GM12878 (cell line): ENCODE measurements at regions not wholly inside any gene's neighbourhood (a gene's known extent, or its start where the extent isn't known, plus 50 kb on each side); places are given as distances from the start of the nearest gene placed in this dataset.
"Not testable (repeated sequence)": the region's sequence is repeated elsewhere in the genome, so short reads cannot be mapped to it uniquely, and the experiment has no call there.

Experiments
- ATAC-seq: fragments of 200-7000 bp; cut with Tn5 transposase; 3 replicates; pipeline ENCODE4 v1.9.1; 2020; ENCODE audit warnings: mild to moderate bottlenecking, moderate library complexity
- BruUV-seq: library from RNA; stranded (reverse); fragments of 400-500 nt; replicated peaks from 2 replicates; lab custom pipeline; 2021; lab: Mats Ljungman, UMichigan
- CTCF ChIA-PET: fragments of 300-600 bp; sonication (Branson Sonifier 250); formaldehyde crosslinking; extraction: SDS; loops from one replicate; lab custom pipeline; 2021; ENCODE audit warnings: inconsistent platforms; lab: Yijun Ruan, JAX
- POLR2A ChIA-PET: fragments of 350-600 bp; formaldehyde crosslinking; extraction: SDS; loops from one replicate; lab custom pipeline; 2021; ENCODE audit warnings: inconsistent platforms; lab: Charles Lee
- RAD21 ChIA-PET: fragments of 300-600 bp; sonication (Branson Sonifier 250); formaldehyde crosslinking; loops from one replicate; lab custom pipeline; 2023; ENCODE audit warnings: antibody characterized with exemption; ENCODE audit not compliant: unreplicated experiment; lab: Charles Lee
- SMC1A ChIA-PET: fragments of 300-600 bp; sonication (Branson Sonifier 250); formaldehyde crosslinking; loops from one replicate; lab custom pipeline; 2023; ENCODE audit not compliant: unreplicated experiment, uncharacterized antibody; lab: Charles Lee
- DNase-seq: peaks from one replicate; pipeline ENCODE4 v3.0.0-alpha.2; 2011; ENCODE audit warnings: low read depth, low spot score
- FAIRE-seq: peaks from 3 replicates; lab custom pipeline; 2011; peaks lifted over from hg19 to GRCh38; lab: Jason Lieb, UNC
- H2AFZ ChIP-seq: 2 replicates; pipeline ENCODE4 v1.6.0; 2011; ENCODE audit warnings: low read depth, low read length, control low read depth; ENCODE audit not compliant: control insufficient read depth
- H3K27ac ChIP-seq: 2 replicates; pipeline ENCODE4 v1.5.1; 2011; ENCODE audit warnings: control low read depth; ENCODE audit not compliant: control insufficient read depth, insufficient read depth
- H3K27me3 ChIP-seq, 2 experiments: replicated peaks in 1 of 2; 2 replicates each; pipeline versions ENCODE4 v1.6.0 to v1.6.1; 2011; ENCODE audit warnings: low read length in 1 of 2; ENCODE audit not compliant: control insufficient read depth in 2 of 2, insufficient read depth in 2 of 2
- H3K36me3 ChIP-seq, 2 experiments: 2 replicates each; pipeline ENCODE4 v1.5.1; 2011; ENCODE audit warnings: low read length in 1 of 2; ENCODE audit not compliant: control insufficient read depth in 2 of 2, insufficient read depth in 2 of 2
- H3K4me1 ChIP-seq: 2 replicates; pipeline ENCODE4 v1.6.1; 2011; ENCODE audit warnings: mild to moderate bottlenecking, low read length, moderate library complexity, mixed read lengths; ENCODE audit not compliant: control insufficient read depth, insufficient read depth
- H3K4me2 ChIP-seq: 2 replicates; pipeline ENCODE4 v1.6.0; 2011; ENCODE audit warnings: control low read depth; ENCODE audit not compliant: control insufficient read depth, insufficient read depth
- H3K4me3 ChIP-seq: fragments of 200-600 bp; sonication (generic); 2 replicates; pipeline ENCODE4 v1.5.1; 2016
- H3K79me2 ChIP-seq: 2 replicates; pipeline ENCODE4 v1.6.0; 2011; ENCODE audit warnings: low read length; ENCODE audit not compliant: control insufficient read depth, insufficient read depth
- H3K9ac ChIP-seq: 2 replicates; pipeline ENCODE4 v1.8.0; 2011; ENCODE audit warnings: low read length, control low read depth, mixed read lengths; ENCODE audit not compliant: control insufficient read depth, insufficient read depth
- H3K9me3 ChIP-seq: replicated peaks from 3 replicates; pipeline ENCODE4 v1.5.1; 2011; ENCODE audit warnings: mild to moderate bottlenecking, low read length; ENCODE audit not compliant: control insufficient read depth, insufficient read depth
- H4K20me1 ChIP-seq: 2 replicates; pipeline ENCODE4 v1.6.0; 2011; ENCODE audit not compliant: control insufficient read depth, insufficient read depth
- E4F1 ChIP-seq: fragments of 450-650 bp; IDR thresholded peaks from 2 replicates; pipeline ENCODE4 v1.6.1; 2018; ENCODE audit warnings: borderline replicate concordance, mild to moderate bottlenecking; ENCODE audit not compliant: partially characterized antibody
- ETV6 ChIP-seq, 2 experiments: fragments of 450-650 bp in 1 of 2; IDR thresholded peaks in 1 of 2; conservative IDR thresholded peaks in 1 of 2; 2 replicates each; pipeline ENCODE4 v1.6.1; 2014; ENCODE audit warnings: antibody characterized with exemption in 1 of 2, borderline replicate concordance in 1 of 2, low read depth in 1 of 2, mild to moderate bottlenecking in 1 of 2, moderate library complexity in 1 of 2
- HDAC2 ChIP-seq: fragments of 200-600 bp; sonication (generic); IDR thresholded peaks from 2 replicates; pipeline ENCODE4 v1.6.1; 2017
- ZNF24 ChIP-seq: fragments of 450-650 bp; IDR thresholded peaks from 2 replicates; pipeline ENCODE4 v1.6.1; 2017; ENCODE audit warnings: antibody characterized with exemption, mild to moderate bottlenecking
- WGBS: methylation state at CpG from one replicate; pipeline ENCODE4 v1.1.6; 2016; ENCODE audit warnings: low lambda C conversion rate; ENCODE audit not compliant: insufficient replicate concordance, insufficient coverage; ENCODE audit errors: missing lambda C conversion rate; 5-methylcytosine and 5-hydroxymethylcytosine counted together
- in situ Hi-C: fragments of 300-500 bp; cut with MboI; formaldehyde crosslinking; loops from 9 replicates; pipeline ENCODE4 v1.14.3; 2018; ENCODE audit warnings: mixed read lengths
- intact Hi-C: fragments of 100-400 bp; cut with micrococcal nuclease; formaldehyde crosslinking; loops from one replicate; pipeline ENCODE4 v1.14.2; 2022; ENCODE audit not compliant: unreplicated experiment
- TF ChIP-seq, protein P1 (sequence below): fragments of 450-650 bp; IDR thresholded peaks from 2 replicates; pipeline ENCODE4 v1.6.1; 2018; ENCODE audit warnings: mild to moderate bottlenecking, low read depth, moderate library complexity; ENCODE audit not compliant: partially characterized antibody

DNA sequence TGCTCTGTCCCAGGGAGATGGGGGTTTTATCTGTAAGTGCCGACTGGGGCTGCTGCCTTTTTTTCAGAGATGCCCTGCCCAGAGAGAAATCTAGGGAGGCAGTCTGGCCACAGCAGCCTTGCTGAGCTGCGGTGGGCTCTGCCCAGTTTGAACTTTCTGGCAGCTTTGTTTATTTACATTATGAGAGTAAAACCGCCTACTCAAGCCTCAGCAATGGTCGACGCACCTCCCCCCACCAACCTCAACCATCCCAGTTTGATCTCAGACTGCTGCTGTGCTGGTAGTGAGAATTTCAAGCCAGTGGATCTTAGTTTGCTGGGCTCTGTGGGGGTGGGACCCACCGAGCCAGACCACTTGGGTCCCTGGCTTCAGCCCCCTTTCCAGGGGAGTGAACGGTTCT is 188.0 kb downstream of the PRELID2 start:
- H3K4me3 ChIP-seq, BruUV-seq, FAIRE-seq, H2AFZ ChIP-seq, H3K79me2 ChIP-seq, CTCF ChIA-PET, H3K9me3 ChIP-seq, POLR2A ChIA-PET, ATAC-seq, DNase-seq, in situ Hi-C loops, H3K4me2 ChIP-seq, H3K4me1 ChIP-seq, intact Hi-C loops, H3K36me3 ChIP-seq, RAD21 ChIA-PET, H3K27me3 ChIP-seq, H3K9ac ChIP-seq, SMC1A ChIA-PET, H4K20me1 ChIP-seq, H3K27ac ChIP-seq: not testable (repeated sequence)
- 31% methylated on average over 7 of the region's 7 CpGs for WGBS

GRCh38 chr5:145643214-145643613 is 191.9 kb downstream of the PRELID2 start:
- SMC1A ChIA-PET, RAD21 ChIA-PET, H3K4me2 ChIP-seq, CTCF ChIA-PET, POLR2A ChIA-PET, in situ Hi-C loops, H2AFZ ChIP-seq, FAIRE-seq, H3K36me3 ChIP-seq, H3K9me3 ChIP-seq, H3K27ac ChIP-seq, DNase-seq, H4K20me1 ChIP-seq, H3K4me1 ChIP-seq, BruUV-seq, intact Hi-C loops, H3K27me3 ChIP-seq, ATAC-seq, H3K79me2 ChIP-seq, H3K4me3 ChIP-seq, H3K9ac ChIP-seq: not testable (repeated sequence)
- WGBS: 6% methylated on average over 1 of the region's 1 CpG

GRCh38 chr5:145637396-145637795 is 197.7 kb downstream of the PRELID2 start:
- ChIA-PET RAD21 (no interaction called here), CTCF (no interaction called here), SMC1A (no interaction called here), POLR2A (no interaction called here)
- no peak overlapping the region for H3K4me2 ChIP-seq
- no peak overlapping the region for H2AFZ ChIP-seq
- no peak overlapping the region for H3K9ac ChIP-seq
- H3K9me3 ChIP-seq: no peaks in the 10 kb centered on the region
- H3K27ac ChIP-seq: no peak overlapping the region
- in situ Hi-C loops (no loop called here), intact Hi-C loops (no loop called here)
- no peaks in the 10 kb centered on the region for H4K20me1 ChIP-seq
- no peaks in the 10 kb centered on the region for H3K79me2 ChIP-seq
- no peaks in the 10 kb centered on the region for H3K36me3 ChIP-seq
- no peak overlapping the region for H3K4me3 ChIP-seq
- H3K27me3 ChIP-seq: no peaks in the 10 kb centered on the region
- no peak for DNase-seq
- H3K4me1 ChIP-seq: no peaks in the 10 kb centered on the region
- FAIRE-seq: no peak
- no TSS peak for BruUV-seq
- ATAC-seq: no peak
- TF ChIP-seq E4F1: no peak
- no peak for TF ChIP-seq ETV6 (conservative IDR thresholded peaks at IDR 0.05 in 1 of 2, IDR thresholded peaks at IDR 0.05 in 1 of 2; ENCODE audit: borderline replicate concordance in 1 of 2, low read depth in 1 of 2)
- TF ChIP-seq HDAC2: no peak
- TF ChIP-seq, protein P1, sequence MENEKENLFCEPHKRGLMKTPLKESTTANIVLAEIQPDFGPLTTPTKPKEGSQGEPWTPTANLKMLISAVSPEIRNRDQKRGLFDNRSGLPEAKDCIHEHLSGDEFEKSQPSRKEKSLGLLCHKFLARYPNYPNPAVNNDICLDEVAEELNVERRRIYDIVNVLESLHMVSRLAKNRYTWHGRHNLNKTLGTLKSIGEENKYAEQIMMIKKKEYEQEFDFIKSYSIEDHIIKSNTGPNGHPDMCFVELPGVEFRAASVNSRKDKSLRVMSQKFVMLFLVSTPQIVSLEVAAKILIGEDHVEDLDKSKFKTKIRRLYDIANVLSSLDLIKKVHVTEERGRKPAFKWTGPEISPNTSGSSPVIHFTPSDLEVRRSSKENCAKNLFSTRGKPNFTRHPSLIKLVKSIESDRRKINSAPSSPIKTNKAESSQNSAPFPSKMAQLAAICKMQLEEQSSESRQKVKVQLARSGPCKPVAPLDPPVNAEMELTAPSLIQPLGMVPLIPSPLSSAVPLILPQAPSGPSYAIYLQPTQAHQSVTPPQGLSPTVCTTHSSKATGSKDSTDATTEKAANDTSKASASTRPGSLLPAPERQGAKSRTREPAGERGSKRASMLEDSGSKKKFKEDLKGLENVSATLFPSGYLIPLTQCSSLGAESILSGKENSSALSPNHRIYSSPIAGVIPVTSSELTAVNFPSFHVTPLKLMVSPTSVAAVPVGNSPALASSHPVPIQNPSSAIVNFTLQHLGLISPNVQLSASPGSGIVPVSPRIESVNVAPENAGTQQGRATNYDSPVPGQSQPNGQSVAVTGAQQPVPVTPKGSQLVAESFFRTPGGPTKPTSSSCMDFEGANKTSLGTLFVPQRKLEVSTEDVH: no peak
- TF ChIP-seq ZNF24: no peak
